NCI-H2196 (cell line): ENCODE measurements at regions not wholly inside any gene's neighbourhood (a gene's known extent, or its start where the extent isn't known, plus 50 kb on each side); places are given as distances from the start of the nearest gene placed in this dataset.
"Not testable (repeated sequence)": the region's sequence is repeated elsewhere in the genome, so short reads cannot be mapped to it uniquely, and the experiment has no call there.

ENCODE experiments used
- DNase-seq: peaks from one replicate; lab custom pipeline; 2025; ENCODE audit not compliant: unreplicated experiment; lab: John Stamatoyannopoulos, UW

DNA sequence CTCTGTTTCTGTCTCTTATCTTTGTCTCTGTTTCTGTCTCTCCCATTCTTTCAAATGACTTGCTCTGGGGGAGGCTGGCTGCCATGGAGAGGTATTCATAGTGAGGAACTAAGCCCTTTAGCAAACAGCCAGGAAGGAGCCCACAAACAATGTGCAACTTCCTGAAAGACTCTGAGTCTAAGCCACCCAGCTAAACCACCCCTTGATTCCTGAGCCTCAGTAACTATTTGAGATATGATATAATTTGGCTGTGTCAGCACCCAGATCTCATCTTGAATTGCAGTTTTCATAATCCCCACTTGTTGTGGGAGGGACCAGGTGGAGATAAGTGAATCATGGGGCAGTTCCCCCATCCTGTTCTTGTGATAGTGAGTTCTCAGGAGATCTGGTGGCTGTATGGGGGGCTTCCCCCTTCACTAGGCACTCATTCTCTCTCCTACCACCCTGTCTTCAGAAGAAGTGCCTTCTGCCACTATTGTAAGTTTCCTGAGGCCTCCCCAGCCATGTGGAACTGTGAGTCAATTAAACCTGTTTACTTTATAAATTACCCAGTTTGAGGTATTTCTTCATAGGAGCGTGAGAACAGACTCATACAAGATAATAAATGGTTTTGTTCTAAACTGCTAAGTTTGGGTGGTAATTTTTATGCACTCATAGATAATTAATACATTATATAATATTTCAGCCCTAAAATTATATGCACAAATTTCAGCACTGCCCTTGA is 121.2 kb upstream of the FOXP2 start:
- no peak for DNase-seq

DNA sequence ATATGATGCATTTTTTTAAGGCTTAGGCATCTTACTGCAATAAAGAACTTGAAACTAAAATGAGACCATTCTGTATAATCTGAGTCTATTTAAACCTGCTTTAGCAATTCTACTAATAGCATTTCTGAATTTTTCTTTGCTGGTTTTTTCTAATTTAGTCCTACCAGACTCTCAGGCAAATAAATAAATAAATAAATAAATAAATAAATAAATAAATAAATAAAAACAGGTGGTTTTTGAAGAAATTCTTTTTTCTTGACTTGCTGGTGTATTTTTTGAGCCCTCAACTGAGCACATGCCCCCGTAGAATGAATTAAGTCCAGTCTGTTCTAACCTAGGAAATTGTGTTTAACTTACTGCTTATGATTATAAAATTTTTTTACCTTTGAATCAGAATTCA is 134.7 kb upstream of the FOXP2 start:
- DNase-seq, result no peak

DNA sequence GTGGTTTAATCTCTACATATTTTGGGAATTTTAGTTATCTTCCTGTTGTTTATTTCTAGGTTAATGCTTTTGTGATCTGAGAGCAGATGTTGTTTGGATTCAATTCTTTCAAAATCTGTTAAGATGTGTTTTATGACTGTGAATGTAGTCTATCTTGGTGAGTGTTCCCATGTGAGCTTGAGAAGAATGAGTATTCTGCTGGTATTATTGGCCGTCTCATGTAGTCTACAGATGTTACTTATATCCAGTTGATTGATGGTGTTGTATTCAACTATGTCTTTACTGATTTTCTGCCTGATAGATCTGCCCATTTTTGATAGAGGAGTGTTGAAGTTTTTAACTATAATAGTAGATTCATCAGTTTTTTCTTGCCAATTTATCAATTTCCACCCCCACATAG is 141.4 kb upstream of the FOXP2 start:
- no peak for DNase-seq

DNA sequence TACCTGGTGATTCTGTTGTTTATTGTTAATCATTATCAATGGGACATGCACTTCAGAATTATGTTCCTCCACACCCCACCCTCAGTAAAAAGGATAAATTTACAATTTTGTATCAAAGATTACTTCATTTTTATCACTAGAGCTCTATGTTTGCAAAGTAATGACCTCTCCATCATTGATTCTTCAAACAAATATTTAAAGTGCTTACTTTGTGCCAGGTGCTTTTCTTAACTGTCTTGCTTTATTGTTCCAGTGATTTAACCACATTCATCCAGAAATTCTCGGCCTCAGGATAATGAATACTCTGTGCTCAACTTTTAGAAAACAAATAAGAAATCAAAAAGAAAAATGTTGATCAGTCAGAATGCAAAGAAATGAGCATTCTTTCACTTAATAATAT is 144.9 kb upstream of the FOXP2 start:
- no peak for DNase-seq

DNA sequence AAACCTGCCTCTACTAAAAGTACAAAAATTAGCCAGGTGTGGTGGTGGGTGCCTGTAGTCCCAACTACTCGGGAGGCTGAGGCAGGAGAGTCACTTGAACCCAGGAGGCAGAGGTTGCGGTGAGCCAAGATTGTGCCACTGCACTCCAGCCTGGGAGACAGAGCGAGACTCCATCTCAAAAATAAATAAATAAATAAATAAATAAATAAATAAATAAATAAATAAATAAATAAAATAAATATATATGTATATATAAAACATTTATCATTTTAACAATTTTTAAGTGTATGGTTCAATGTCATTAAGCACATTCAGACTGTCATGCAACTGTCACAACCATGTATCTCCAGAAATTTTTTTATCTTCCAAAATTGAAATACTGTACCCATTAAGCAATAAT is 147.1 kb upstream of the FOXP2 start:
- DNase-seq, result not testable (repeated sequence)

DNA sequence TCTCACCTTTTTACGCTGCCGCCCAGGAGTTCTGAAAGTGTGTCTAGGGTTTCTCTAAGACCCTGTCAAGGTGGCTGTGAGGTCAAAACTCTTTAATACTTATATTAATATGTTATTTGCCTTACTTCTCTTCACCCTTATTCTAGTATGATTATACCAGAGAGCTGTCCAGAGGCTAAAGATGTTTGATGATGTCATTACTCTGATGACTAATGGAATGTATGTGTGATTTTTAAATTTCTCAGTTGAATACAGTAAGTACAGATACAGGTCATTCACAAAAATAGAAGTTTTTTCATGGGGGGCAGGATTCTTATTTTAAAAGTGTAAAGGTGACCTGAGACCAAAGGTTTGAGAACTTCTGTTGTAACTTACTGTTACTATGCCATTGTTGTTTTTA is 150.6 kb upstream of the FOXP2 start:
- DNase-seq, result no peak

DNA sequence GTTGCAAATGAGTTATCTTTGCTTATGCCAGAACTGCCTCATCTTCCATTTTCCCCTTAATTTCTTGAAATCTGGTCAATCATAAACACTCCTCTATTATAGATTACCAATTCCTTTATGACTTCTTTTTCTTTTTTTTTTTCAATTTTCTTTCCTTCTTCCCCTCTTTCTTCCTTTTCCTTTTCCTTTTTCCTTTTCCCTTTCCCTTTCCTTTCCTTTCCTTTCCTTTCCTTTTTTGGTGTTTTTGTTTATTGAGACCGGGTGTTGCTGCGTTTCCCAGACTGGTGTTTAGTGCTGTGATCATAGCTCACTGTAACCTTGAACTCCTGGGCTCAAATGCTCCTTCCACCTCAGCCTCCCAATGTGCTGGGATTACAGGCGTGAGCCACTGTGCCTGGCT is 151.4 kb upstream of the FOXP2 start:
- no peak for DNase-seq

DNA sequence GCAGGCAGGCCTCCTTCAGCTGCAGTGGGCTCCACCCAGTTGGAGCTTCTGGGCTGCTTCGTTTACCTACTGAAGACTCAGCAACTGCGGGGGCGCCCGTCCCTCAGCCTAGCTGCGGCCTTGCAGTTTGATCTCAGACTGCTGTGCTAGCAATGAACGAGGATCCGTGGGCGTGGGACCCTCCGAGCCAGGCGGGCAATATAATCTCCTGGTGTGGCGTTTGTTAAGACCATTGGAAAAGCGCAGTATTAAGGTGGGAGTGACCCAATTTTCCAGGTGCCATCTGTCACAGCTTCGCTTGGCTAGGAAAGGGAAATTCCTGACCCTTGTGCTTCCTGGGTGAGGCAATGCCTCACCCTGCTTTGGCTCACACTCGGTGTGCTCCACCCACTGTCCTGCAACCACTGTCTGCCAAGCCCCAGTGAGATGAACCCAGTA is 159.2 kb upstream of the FOXP2 start:
- DNase-seq, result no peak

DNA sequence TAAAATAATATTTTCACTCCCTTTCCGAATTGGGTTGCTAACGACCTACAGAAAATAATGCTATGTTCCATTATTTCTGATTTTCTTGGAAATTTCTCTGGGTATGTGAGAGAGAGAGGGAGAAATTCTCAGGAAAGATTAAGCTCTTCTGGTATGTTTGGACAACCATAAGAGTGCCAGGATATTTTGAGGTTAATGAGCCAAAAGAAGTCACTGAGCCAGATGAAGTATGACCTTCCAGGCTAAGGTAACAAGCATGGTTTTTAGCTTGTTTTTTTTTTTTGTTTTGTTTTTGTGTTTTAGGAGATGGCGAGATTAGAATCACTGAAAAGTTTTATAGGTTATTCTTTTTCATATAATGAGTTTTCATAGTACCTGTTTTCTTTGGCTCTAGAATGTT is 171.0 kb upstream of the FOXP2 start:
- no peak for DNase-seq

DNA sequence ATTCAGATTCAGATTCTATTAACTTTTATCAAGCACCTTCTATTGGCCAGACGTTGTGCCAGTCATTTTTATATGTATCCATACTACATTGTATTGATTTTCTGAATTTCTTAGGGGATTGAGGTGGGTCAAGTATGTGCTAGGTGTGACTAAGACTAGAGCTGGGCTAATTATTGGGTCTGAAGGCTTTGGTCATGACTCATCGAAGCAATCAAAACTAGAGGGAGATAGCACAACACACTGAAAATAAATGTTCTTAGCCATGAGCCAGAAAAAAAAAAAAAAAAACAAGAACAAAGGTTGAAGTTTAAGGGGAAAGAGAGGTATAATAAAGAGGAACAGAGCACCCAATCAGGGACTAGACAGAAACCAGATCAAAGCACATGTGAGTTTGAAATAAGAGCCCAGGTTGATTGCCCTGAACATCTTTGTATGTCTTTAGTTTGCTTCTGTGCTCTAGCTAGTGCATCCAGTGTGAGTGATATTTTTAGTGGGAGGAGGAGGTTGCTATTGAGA is 171.6 kb upstream of the FOXP2 start:
- no peak for DNase-seq

DNA sequence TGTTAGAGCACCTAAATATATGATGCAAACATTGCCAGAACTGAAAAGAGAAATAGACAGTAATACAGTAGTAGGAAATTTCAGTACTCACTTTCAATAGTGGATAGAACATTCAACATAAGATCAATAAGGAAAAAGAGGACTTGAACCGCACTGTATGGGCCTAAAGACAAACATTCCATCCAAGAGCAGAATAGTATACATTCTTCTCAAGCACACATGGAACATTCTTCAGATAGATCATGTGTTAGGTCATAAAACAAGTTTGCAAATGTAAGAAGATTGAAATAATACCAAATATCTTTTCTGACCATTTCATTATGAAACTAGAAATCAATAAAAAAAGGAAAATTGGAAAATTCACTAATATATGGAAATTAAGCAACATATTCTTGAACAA is 185.4 kb upstream of the FOXP2 start:
- no peak for DNase-seq

DNA sequence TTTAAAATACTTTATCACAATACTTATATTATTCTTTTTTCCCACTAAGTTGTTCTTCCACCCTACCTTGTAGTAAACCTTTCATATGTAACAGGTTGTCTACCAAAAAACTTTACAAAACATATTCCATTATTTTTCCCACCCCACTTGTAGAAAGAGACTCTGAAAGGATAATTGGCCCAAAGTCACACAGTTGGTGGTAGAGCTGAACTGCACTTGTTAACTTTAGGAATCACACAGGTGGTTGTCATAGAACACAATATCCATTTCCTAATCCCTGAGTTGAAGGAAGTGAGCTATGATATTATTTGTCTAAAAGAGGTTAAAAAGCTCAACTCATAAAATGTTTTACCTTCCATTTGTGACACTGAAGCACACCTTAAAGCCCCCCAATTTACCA is 188.8 kb upstream of the FOXP2 start:
- DNase-seq, result no peak

DNA sequence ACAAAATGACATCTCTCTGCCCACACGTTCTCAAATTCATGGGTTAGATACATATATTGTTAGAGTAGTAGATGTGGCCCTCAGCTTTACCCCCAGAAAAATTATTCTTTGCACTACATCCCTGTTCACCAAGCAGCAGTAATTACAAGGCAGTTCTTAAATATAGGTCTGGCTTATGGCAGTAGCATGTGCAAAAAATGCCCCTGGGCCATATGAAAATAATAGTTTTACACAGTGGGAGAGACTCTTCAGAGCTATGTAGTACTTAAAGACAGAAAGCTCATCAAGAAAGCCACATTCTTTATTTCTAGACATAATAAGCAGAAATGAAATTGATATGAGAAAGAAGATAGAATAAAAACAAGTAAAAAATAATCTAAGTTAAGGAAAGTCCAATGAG is 196.3 kb upstream of the FOXP2 start:
- DNase-seq, result no peak

DNA sequence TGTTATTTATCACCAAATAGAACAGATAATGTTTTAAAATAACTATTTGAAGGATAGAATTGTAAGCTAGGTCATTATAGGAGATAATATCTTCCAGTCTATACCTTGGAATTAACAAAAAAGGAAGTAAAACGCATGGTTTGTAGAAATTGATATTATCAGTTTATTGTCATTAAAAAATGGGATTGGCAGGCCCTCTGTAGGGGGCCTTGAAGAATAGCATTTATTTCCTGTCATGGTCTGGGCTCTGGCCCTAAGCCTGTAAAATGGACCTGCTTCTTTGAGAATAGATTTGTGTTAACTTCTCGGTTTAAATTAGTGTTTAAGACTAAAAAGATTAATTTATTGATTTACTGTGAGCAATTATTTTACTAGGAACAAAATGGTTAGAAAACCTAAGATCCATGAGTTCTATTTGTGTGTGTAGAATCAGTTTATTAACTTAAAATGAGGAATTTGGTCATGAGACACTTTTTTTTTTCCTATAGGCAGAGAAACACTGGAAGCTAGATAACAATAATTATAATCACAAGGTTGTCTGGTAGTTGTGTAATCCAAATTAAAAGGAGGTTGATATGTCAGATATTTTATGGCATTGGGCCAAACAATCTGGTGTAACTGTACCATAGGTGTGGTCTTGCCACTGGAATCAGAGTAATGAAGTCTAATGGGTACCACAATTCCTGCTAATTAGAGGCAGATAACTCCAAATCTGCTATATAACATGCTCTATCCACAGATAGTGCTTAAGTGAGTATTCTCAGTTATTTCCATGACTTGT is 197.4 kb upstream of the FOXP2 start:
- no peak for DNase-seq

DNA sequence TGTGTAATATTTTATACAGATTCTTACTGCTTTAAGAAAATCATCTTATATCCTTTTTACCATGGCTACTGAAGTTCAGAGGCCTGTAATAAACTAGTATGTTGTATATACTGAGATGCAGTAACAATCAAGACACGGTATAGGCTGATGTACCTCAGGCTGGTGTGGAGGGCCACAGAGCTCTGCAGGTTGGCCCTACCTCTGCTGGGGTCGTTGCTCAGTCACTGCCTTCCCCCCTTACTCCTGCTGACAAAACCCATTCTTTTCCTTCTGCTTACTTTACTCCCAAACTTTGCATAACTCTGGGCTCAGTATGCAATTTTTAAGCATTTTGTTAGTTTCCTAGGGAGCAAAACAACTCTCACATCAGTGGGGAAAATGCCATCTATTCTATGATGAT is 200.1 kb upstream of the FOXP2 start:
- no peak for DNase-seq

DNA sequence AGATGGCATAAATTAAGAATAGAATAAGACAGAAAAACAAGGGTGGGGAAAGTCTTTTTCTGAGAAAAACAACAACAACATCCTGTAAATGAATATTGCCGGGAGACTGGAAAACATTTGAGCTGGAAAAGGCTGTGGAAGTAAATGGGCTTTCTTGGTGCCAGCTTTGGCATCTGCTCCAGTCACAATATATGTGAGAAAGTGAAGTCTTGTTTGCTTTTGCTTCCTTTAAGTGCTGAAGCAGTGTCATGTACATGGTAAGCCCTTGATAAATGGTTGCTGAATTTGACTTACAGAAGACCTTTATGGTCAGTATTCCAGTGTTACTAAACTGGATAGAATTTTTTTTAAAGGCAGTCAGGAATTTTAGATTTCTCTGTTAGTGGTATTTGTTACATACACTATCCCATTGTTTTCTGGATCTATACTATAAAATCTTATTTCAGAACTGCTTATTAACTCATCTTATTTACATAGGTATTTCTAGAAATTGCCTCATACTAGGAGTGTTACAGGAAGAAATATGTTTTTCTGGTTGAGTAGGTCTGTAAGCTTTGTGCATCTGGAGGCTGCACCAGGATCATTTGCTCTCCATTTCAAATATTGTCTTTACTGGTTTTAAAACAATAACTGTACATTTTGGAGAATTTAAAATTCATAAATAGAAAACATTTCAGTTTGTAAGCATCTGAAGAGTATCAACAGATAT is 201.7 kb upstream of the FOXP2 start:
- DNase-seq, result no peak

DNA sequence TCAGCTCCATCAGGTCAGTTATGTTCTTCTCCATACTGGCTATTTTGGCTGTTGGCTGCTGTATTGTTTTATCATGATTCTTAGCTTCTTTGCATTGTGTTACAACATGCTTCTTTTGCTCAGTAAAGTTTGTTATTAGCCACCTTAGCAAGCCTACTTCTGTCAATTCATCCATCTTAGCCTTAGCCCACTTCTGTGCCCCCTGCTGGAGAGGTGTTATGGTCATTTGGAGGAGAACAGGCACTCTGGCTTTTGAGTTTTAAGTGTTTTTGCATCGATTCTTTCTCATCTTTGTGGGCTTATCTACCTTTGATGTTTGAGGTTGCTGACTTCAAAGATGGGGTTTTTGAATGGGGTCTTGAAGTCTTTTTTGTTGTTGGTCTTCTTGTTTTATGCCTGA is 204.6 kb upstream of the FOXP2 start:
- no peak for DNase-seq

DNA sequence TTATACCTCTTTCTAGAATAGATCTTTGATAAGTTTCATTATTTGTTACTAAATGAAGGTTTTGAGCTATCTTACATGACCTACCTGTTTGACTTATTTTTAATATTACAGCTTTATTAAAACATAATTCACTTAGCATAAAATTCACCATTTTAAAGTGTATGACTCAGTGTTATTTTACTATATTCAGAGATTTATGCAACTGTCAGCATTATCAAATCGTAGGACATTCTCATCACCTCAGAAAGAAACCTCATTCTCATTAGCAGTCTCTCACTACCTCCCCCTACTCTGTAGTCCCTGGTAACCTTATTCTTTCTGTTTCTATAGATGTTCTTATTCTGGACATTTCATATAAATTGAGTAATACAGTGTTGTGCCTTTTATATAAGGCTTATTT is 207.9 kb upstream of the FOXP2 start:
- no peak for DNase-seq

DNA sequence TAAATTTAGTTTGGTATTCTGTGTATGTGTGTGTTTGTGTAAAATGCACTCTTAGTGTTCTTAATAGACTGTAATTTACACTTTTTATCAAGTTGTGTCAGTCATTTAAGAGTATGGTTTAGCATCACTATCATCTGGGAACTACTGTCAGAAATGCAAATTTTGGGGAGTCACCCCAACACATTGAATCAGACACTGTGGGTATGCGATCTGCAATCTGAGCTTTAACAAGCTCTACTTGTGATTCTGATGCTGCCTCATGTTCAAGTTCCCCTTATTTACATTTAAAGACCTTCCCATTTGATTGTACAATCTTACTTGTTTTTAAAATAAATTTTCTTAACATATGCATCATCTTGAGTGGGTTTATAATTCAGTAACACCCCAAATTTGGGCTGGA is 218.1 kb upstream of the FOXP2 start:
- no peak for DNase-seq

DNA sequence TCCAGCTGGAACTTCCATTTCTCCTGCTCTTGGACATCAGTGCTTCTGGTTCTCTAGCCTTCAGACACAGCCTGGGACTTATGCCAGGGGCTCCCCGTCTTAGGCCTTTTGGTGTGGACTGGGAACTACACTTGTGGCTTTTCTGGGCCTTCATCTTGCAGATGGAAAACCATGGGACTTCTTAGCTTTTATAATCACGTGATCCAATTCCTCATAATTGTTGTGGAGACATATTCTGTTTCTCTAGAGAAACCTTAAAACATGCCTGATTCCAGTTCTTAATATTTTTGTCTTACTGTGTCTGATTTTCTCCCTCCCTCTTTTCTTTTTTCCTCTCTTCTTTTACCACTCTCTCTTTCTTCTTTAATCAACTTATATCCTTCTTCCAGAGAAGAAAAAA is 224.2 kb upstream of the FOXP2 start:
- no peak for DNase-seq

DNA sequence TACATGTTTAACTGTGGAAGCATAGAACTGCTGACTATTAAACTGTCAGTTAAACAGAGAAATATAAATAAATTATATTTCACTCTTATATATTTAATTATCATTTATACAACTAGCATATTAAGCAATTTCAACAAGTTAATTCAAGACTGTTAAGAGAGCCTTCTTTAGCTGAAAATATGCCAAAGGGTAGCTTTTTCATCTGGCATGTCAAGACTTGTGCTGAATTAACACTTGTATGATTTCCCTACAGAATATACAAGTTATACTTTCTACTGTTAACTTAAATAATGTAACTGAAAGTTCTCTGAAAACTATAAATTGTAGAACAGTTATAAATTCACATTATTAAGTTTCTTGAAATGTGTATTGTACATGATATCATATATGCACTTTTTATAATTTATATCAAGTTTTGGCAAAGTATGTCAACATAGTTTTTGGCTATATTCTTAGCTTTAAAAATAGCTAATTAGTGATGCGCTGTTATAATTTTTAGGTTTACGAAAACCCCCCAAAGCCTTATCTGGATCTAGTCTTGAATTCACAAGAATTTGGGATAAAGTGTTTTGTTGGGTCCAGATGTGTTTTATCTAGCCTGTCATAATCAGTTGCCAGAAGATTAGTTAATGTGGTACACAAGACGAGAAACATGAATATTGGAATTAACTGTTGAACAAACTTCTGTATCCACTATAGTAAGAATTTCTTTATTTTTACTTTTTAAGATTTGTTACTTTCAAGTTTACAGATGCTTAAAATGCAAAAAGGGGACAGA is 231.1 kb upstream of the FOXP2 start:
- no peak for DNase-seq
